ENCODE measurements at regions not wholly inside any gene's neighbourhood (a gene's known extent, or its start where the extent isn't known, plus 50 kb on each side); places are given as distances from the start of the nearest gene placed in this dataset.

- Histone ChIP-seq H3K27me3 (peaks cover 34% of the 10 kb centered on the region), H3K4me1 (ENCODE audit: control insufficient read depth in 1 of 2, insufficient read depth in 1 of 2, low read depth in 1 of 2, low read length in 1 of 2) (peaks cover 11 to 20% of the 10 kb centered on the region in 2 experiments), H3K36me3 (no peaks in the 10 kb centered on the region), H3K9me3 (no peaks in the 10 kb centered on the region), H3K27ac (no peak overlapping the region), H3K4me3 (ENCODE audit: low read depth in 1 of 2, low read length in 1 of 2) (no peak overlapping the region)
- no peak for TF ChIP-seq CTCF (IDR thresholded peaks at IDR 0.05)
Observed at GRCh38 chr6:43916924-43917877, 147.2 kb downstream of the VEGFA start.

- peaks cover 11 to 20% of the 10 kb centered on the region in 2 experiments for H3K4me1 ChIP-seq (ENCODE audit: control insufficient read depth in 1 of 2, insufficient read depth in 1 of 2, low read depth in 1 of 2, low read length in 1 of 2)
- peaks cover 38% of the 10 kb centered on the region for H3K27me3 ChIP-seq
- H3K27ac ChIP-seq, result no peak overlapping the region
- H3K4me3 ChIP-seq (ENCODE audit: low read depth in 1 of 2, low read length in 1 of 2), result no peak overlapping the region
- H3K36me3 ChIP-seq, result no peaks in the 10 kb centered on the region
- no peaks in the 10 kb centered on the region for H3K9me3 ChIP-seq
- TF ChIP-seq CTCF (IDR thresholded peaks at IDR 0.05), result no peak
Observed at GRCh38 chr6:43915986-43916923, 146.2 kb downstream of the VEGFA start.

- Histone ChIP-seq H3K9me3 (no peaks in the 10 kb centered on the region), H3K4me3 (ENCODE audit: low read depth in 1 of 2, low read length in 1 of 2) (no peak overlapping the region), H3K27me3 (peaks cover 28% of the 10 kb centered on the region), H3K4me1 (ENCODE audit: control insufficient read depth in 1 of 2, insufficient read depth in 1 of 2, low read depth in 1 of 2, low read length in 1 of 2) (peaks cover 11 to 20% of the 10 kb centered on the region in 2 experiments), H3K27ac (no peak overlapping the region), H3K36me3 (no peaks in the 10 kb centered on the region)
- TF ChIP-seq CTCF (IDR thresholded peaks at IDR 0.05), result no peak
Observed at GRCh38 chr6:43915208-43915869, 145.3 kb downstream of the VEGFA start.

GRCh38 chr6:43914272-43915147 lies 144.5 kb downstream of the VEGFA start:
- Histone ChIP-seq H3K4me1 (ENCODE audit: control insufficient read depth in 1 of 2, insufficient read depth in 1 of 2, low read depth in 1 of 2, low read length in 1 of 2) (peaks cover 11 to 20% of the 10 kb centered on the region in 2 experiments), H3K27me3 (peaks cover 20% of the 10 kb centered on the region), H3K4me3 (ENCODE audit: low read depth in 1 of 2, low read length in 1 of 2) (no peak overlapping the region), H3K36me3 (no peaks in the 10 kb centered on the region), H3K27ac (no peak overlapping the region), H3K9me3 (no peaks in the 10 kb centered on the region)
- TF ChIP-seq CTCF (IDR thresholded peaks at IDR 0.05), result no peak

Data from neutrophil (primary cell).